ENCODE measurements at regions not wholly inside any gene's neighbourhood (a gene's known extent, or its start where the extent isn't known, plus 50 kb on each side); places are given as distances from the start of the nearest gene placed in this dataset.

- no peak for TF ChIP-seq POLR2AphosphoS5 (IDR thresholded peaks at IDR 0.05; ENCODE audit: low read depth, low read length)
- TF ChIP-seq REST (IDR thresholded peaks at IDR 0.05; ENCODE audit: insufficient read depth in 1 of 2, low read depth in 2 of 2, low read length in 2 of 2) = no peak
- no peak for TF ChIP-seq SIN3A (IDR thresholded peaks at IDR 0.05; ENCODE audit: borderline replicate concordance, insufficient read depth, low read length)
- no peak for TF ChIP-seq FOXP2 (optimal IDR thresholded peaks at IDR 0.05; ENCODE audit: borderline replicate concordance, extremely low read depth, extremely low read length, insufficient read depth)
- TF ChIP-seq TAF1 (IDR thresholded peaks at IDR 0.05; ENCODE audit: borderline replicate concordance, insufficient read depth, low read length) = no peak
Observed at GRCh38 chr10:43879742-43880141, 231.1 kb upstream of the ZNF32 start.

GRCh38 chr10:43879162-43879561 lies 230.5 kb upstream of the ZNF32 start:
- TF ChIP-seq REST (IDR thresholded peaks at IDR 0.05; ENCODE audit: insufficient read depth in 1 of 2, low read depth in 2 of 2, low read length in 2 of 2) (no peak), SIN3A (IDR thresholded peaks at IDR 0.05; ENCODE audit: borderline replicate concordance, insufficient read depth, low read length) (no peak), FOXP2 (optimal IDR thresholded peaks at IDR 0.05; ENCODE audit: borderline replicate concordance, extremely low read depth, extremely low read length, insufficient read depth) (no peak), POLR2AphosphoS5 (IDR thresholded peaks at IDR 0.05; ENCODE audit: low read depth, low read length) (no peak), TAF1 (IDR thresholded peaks at IDR 0.05; ENCODE audit: borderline replicate concordance, insufficient read depth, low read length) (no peak)

GRCh38 chr10:43878386-43878785 lies 229.7 kb upstream of the ZNF32 start:
- TF ChIP-seq TAF1 (IDR thresholded peaks at IDR 0.05; ENCODE audit: borderline replicate concordance, insufficient read depth, low read length) = no peak
- TF ChIP-seq FOXP2 (optimal IDR thresholded peaks at IDR 0.05; ENCODE audit: borderline replicate concordance, extremely low read depth, extremely low read length, insufficient read depth) = no peak
- no peak for TF ChIP-seq POLR2AphosphoS5 (IDR thresholded peaks at IDR 0.05; ENCODE audit: low read depth, low read length)
- TF ChIP-seq REST (IDR thresholded peaks at IDR 0.05; ENCODE audit: insufficient read depth in 1 of 2, low read depth in 2 of 2, low read length in 2 of 2) = no peak
- no peak for TF ChIP-seq SIN3A (IDR thresholded peaks at IDR 0.05; ENCODE audit: borderline replicate concordance, insufficient read depth, low read length)

GRCh38 chr10:43876976-43877375 lies 228.3 kb upstream of the ZNF32 start:
- no peak for TF ChIP-seq FOXP2 (optimal IDR thresholded peaks at IDR 0.05; ENCODE audit: borderline replicate concordance, extremely low read depth, extremely low read length, insufficient read depth)
- TF ChIP-seq REST (IDR thresholded peaks at IDR 0.05; ENCODE audit: insufficient read depth in 1 of 2, low read depth in 2 of 2, low read length in 2 of 2) = no peak

- TF ChIP-seq POLR2AphosphoS5 (IDR thresholded peaks at IDR 0.05; ENCODE audit: low read depth, low read length) = no peak
Observed at GRCh38 chr10:43874984-43875383, 226.3 kb upstream of the ZNF32 start.
